SK-N-MC (cell line): ENCODE measurements at regions not wholly inside any gene's neighbourhood (a gene's known extent, or its start where the extent isn't known, plus 50 kb on each side); places are given as distances from the start of the nearest gene placed in this dataset.
"Not testable (repeated sequence)": the region's sequence is repeated elsewhere in the genome, so short reads cannot be mapped to it uniquely, and the experiment has no call there.

Experiments
- DNase-seq: peaks from one replicate; pipeline ENCODE4 v3.0.0-alpha.2; 2011; ENCODE audit warnings: low read depth, low spot score
- H3K27ac ChIP-seq: fragments of 200-600 bp; sonication (generic); 2 replicates; pipeline ENCODE4 v1.5.1; 2016; ENCODE audit warnings: mixed run types
- H3K36me3 ChIP-seq: fragments of 200-600 bp; sonication (generic); 2 replicates; pipeline ENCODE4 v1.6.1; 2017; ENCODE audit warnings: antibody characterized with exemption, low read length, mixed read lengths; ENCODE audit not compliant: insufficient read depth
- H3K4me3 ChIP-seq: fragments of 200-600 bp; sonication (generic); 2 replicates; pipeline ENCODE4 v1.5.1; 2016
- H3K9ac ChIP-seq: fragments of 200-600 bp; sonication (generic); 2 replicates; pipeline ENCODE4 v1.8.0; 2017; ENCODE audit warnings: mixed run types, mixed read lengths; ENCODE audit not compliant: insufficient read length
- H3K9me3 ChIP-seq: fragments of 200-600 bp; sonication (generic); 2 replicates; pipeline ENCODE4 v1.6.1; 2017; ENCODE audit warnings: low read depth, mild to moderate bottlenecking, antibody characterized with exemption, low read length, moderate library complexity, mixed read lengths
- EZH2 ChIP-seq: fragments of 200-600 bp; sonication (generic); IDR thresholded peaks from one replicate; pipeline ENCODE4 v1.6.1; 2017; ENCODE audit warnings: antibody characterized with exemption
- FOXP2 ChIP-seq: optimal IDR thresholded peaks from 2 replicates; pipeline ENCODE3; 2011; ENCODE audit warnings: mild to moderate bottlenecking, moderate library complexity; ENCODE audit not compliant: insufficient read depth; ENCODE audit errors: extremely low read length, control extremely low read depth
- POLR2AphosphoS5 ChIP-seq: IDR thresholded peaks from 2 replicates; pipeline ENCODE4 v1.6.1; 2012; ENCODE audit warnings: mild to moderate bottlenecking, low read depth, low read length, borderline replicate concordance

DNA sequence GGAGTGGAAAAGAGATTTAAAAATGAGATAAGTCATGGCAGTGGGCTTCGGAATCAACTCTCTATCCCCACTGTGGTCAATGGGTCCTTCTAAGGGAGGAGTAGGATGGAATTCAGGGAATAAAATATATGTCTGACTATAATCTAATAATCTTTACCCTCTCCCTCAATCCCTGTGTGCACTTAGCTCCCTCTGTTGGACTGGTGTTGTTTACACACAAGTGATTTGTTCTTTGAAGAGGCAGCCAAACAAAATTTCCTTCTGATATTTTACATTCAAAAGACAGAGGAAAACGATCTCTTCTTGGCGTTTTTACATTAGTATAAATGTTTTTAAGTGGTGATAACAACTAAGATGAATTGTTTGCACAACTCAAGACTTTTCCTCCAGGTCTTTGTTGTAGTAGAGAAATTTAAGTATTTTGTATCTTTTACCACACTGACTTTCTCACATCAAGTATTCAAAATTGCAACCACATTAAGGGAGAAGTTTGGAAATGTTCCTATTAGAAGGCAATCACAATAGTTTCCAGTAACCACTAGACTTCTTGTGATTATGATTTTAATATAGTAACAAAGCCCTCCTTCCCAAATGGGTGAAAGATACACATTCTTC, 317.8 kb downstream of the CENPW start:
- peak; percentile 26 for DNase-seq
- Histone ChIP-seq H3K9me3 (no peaks in the 10 kb centered on the region), H3K27ac (no peak overlapping the region), H3K4me3 (no peak overlapping the region), H3K9ac (no peak overlapping the region), H3K36me3 (no peaks in the 10 kb centered on the region)
- TF ChIP-seq POLR2AphosphoS5 = no peak

DNA sequence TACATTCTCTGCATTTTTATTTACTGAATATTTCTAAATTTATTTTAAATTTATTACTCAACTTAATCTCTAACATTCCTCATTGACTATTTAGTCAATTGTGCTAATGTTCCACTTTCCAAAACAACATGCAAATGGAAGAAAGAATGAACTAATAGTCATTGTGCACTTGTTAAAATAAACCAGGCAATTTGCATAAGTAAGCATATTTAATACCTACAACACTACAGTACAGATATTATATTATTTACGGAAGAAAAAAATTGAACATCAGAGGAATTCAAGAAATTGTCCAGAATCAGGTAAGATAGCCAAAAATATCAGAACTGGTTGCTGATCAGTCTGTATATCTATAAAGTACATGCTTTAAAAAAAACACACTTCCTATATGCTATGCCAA, 320.5 kb downstream of the CENPW start:
- no peak for TF ChIP-seq EZH2
- TF ChIP-seq POLR2AphosphoS5 = no peak
- no peak for TF ChIP-seq FOXP2
- Histone ChIP-seq H3K9ac (no peak overlapping the region), H3K27ac (no peak overlapping the region), H3K9me3 (no peaks in the 10 kb centered on the region), H3K4me3 (no peak overlapping the region), H3K36me3 (no peaks in the 10 kb centered on the region)
- DNase-seq = no peak

DNA sequence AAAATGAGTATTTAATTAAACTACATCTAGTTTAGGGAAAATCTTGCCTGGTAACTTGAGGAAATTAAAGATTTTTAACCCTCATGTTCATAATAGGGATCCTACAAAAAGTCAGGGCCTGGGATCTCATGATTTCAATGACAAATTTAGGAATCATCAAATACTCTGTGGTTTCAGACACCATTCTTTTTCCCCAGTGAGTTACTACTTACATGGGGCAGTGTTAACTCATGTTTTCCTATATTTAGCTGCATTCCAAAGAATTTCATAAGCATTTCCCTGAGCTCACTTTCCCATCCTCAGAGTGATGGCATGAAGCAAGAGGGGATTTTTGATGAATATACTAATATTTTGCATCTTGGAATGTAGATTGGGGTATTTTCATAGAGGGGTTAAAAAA, 321.7 kb downstream of the CENPW start:
- DNase-seq = no peak
- Histone ChIP-seq H3K27ac (no peak overlapping the region), H3K4me3 (no peak overlapping the region), H3K9ac (no peak overlapping the region), H3K9me3 (no peaks in the 10 kb centered on the region), H3K36me3 (no peaks in the 10 kb centered on the region)
- no peak for TF ChIP-seq EZH2
- TF ChIP-seq POLR2AphosphoS5 = no peak

DNA sequence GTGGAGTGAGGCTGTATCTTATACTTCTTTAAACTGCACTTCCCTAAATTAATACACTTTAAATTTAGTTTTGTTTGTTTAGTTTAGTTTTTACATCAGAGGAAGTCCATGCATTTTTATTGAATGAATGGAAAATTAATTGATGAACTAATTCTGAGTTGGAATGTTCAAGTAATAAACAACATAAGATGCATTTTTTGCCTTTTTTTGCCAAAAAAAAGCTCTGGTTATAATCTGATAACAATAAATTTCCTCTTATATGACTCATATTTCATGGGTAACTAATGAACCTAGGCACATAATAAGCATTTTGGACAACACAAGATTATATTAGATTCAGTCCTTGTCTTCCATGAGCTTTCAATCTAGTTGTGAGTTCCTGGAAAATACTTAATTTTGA, 323.1 kb downstream of the CENPW start:
- Histone ChIP-seq H3K9me3 (no peaks in the 10 kb centered on the region), H3K4me3 (no peak overlapping the region), H3K36me3 (no peaks in the 10 kb centered on the region), H3K27ac (no peak overlapping the region), H3K9ac (no peak overlapping the region)
- DNase-seq = no peak
- TF ChIP-seq FOXP2 = no peak
- TF ChIP-seq EZH2 = no peak
- TF ChIP-seq POLR2AphosphoS5 = no peak

DNA sequence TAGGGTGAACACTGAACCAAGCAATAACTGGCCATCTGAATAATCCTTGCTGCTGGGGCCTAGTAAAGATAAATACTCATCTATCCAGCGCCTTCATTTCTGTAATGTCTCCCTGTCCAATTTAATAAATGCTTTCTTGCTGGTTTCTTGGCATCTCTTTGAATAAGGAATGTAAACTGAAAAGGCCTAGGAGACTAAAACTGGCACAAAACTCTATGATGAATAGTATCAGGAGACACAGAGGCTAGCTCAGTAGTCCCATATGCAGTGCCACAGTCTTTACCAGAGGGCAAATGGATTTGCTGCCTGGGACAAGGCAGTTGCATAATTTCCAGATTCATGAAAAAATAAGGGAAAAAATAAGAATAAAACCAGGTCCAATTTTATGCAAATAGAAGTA, 324.4 kb downstream of the CENPW start:
- Histone ChIP-seq H3K9ac (no peak overlapping the region), H3K4me3 (no peak overlapping the region), H3K9me3 (no peaks in the 10 kb centered on the region), H3K27ac (no peak overlapping the region), H3K36me3 (no peaks in the 10 kb centered on the region)
- no peak for TF ChIP-seq FOXP2
- TF ChIP-seq POLR2AphosphoS5 = no peak
- no peak for TF ChIP-seq EZH2
- no peak for DNase-seq

DNA sequence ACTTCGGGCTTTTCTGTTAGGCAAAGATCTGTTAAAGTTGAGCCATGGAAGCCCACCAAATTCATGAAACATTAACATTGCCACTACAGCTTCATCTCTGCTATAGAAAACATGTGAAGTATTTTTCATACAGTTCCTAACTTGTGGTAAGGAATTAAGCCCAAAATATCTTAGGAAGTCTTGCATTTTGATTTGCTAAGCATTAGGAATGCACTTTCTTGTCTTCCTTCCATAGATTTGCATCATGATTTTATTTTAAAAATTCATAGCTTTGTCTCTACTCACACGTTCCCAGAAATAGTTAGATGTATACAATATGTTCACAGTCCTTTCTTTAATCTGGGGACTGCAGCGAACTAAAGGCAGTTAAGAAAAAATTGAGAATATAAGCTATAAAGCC, 325.6 kb downstream of the CENPW start:
- no peak overlapping the region for H3K9ac ChIP-seq
- H3K36me3 ChIP-seq = no peaks in the 10 kb centered on the region
- H3K4me3 ChIP-seq = no peak overlapping the region
- H3K27ac ChIP-seq = no peak overlapping the region
- H3K9me3 ChIP-seq = no peaks in the 10 kb centered on the region
- no peak for DNase-seq
- no peak for TF ChIP-seq POLR2AphosphoS5
- no peak for TF ChIP-seq FOXP2
- no peak for TF ChIP-seq EZH2

DNA sequence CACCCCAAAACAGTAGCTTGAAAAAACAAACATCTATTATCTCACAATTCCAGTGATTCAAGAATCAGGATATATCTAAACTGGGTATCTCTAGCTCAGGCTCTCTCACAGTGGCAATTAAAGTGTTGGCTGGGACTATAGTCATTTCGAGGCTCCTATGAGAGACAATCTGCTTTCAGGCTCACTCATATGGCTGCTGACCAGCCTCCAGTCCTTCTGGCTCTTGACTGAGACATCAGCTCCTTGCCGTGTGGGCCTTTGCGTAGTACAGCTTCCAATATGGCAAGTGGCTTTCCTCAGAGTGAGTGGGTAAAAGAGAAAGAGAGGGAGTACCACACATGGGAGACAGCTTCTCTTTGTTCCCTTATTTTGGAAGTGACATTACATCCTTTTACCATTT, 327.2 kb downstream of the CENPW start:
- H3K9ac ChIP-seq = no peak overlapping the region

DNA sequence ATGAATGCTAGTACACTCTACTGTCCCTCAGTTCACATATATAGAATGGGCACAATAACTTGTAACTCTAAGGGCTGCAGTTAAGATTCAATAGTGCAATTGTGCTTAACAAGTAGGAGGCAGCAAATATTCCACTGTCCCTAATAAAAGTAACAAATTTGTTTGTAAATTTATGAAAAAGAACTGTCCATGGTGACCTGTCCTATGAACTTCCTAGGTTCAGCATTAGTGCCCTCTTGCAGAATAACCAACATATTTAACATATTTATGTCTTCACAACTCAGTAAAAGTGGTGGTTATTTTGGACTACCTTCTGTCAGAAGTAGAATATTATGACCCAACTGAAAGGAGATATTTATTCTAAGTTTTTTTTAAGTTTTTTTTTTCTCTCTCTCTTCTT, 327.8 kb downstream of the CENPW start:
- no peak for TF ChIP-seq FOXP2
- Histone ChIP-seq H3K9me3 (no peaks in the 10 kb centered on the region), H3K9ac (no peak overlapping the region), H3K27ac (no peak overlapping the region), H3K36me3 (no peaks in the 10 kb centered on the region), H3K4me3 (no peak overlapping the region)
- DNase-seq = no peak

More for the DNA sequence above, 327.2 kb downstream of the CENPW start:
- TF ChIP-seq FOXP2 (no peak), EZH2 (no peak), POLR2AphosphoS5 (no peak)
- H3K27ac ChIP-seq = no peak overlapping the region
- H3K4me3 ChIP-seq = no peak overlapping the region
- no peak for DNase-seq
- no peaks in the 10 kb centered on the region for H3K36me3 ChIP-seq
- H3K9me3 ChIP-seq = no peaks in the 10 kb centered on the region

DNA sequence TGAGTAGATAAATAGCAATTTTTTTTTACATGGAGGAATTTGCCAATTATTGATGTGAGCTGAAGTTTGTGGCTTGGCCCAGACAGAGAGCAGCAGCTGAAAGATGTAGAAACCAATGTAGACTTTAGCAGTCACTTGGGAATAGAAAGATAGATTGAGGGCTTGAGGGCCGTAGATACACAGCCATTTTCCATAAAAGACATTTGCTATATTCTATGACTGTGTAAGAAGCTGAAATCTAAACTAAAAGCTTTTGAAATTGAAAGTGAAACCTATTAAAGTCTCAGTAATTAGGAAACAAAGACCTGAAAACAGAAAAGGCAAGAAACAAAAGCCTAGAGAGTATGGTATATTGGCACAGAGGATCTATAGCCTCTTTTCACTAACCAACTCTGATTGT, 332.7 kb downstream of the CENPW start:
- Histone ChIP-seq H3K9me3 (no peaks in the 10 kb centered on the region), H3K9ac (no peak overlapping the region), H3K36me3 (no peaks in the 10 kb centered on the region), H3K4me3 (no peak overlapping the region), H3K27ac (no peak overlapping the region)
- no peak for DNase-seq
- TF ChIP-seq POLR2AphosphoS5 (no peak), FOXP2 (no peak), EZH2 (no peak)

DNA sequence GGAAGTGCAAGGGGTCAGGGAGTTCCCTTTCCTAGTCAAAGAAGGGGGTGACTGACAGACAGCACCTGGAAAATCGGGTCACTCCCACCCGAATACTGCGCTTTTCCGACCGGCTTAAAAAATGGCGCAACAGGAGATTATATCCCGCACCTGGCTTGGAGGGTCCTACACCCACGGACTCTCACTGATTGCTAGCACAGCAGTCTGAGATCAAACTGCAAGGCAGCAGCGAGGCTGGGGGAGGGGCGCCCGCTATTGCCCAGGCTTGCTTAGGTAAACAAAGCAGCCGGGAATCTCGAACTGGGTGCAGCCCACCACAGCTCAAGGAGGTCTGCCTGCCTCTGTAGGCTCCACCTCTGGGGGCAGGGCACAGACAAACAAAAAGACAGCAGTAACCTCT, 333.8 kb downstream of the CENPW start:
- H3K9ac ChIP-seq, H3K27ac ChIP-seq, H3K9me3 ChIP-seq, H3K4me3 ChIP-seq, H3K36me3 ChIP-seq, DNase-seq: not testable (repeated sequence)
